GM12878 (cell line): ENCODE measurements at regions not wholly inside any gene's neighbourhood (a gene's known extent, or its start where the extent isn't known, plus 50 kb on each side); places are given as distances from the start of the nearest gene placed in this dataset.

Source experiments
- E4F1 ChIP-seq: fragments of 450-650 bp; IDR thresholded peaks from 2 replicates; pipeline ENCODE4 v1.6.1; 2018; ENCODE audit warnings: borderline replicate concordance, mild to moderate bottlenecking; ENCODE audit not compliant: partially characterized antibody
- ELK1 ChIP-seq: IDR thresholded peaks from 2 replicates; pipeline ENCODE4 v1.6.1; 2012; ENCODE audit warnings: low read depth, low read length, improper control_type of control experiment
- FOXK2 ChIP-seq: fragments of 450-650 bp; IDR thresholded peaks from 2 replicates; pipeline ENCODE4 v1.6.1; 2017; ENCODE audit warnings: mild to moderate bottlenecking, moderate library complexity
- HDGF ChIP-seq: fragments of 450-650 bp; IDR thresholded peaks from 2 replicates; pipeline ENCODE4 v1.6.1; 2016; ENCODE audit warnings: antibody characterized with exemption
- JUNB ChIP-seq: IDR thresholded peaks from 2 replicates; pipeline ENCODE4 v1.6.1; 2016; ENCODE audit warnings: antibody characterized with exemption, mild to moderate bottlenecking
- RBBP5 ChIP-seq: fragments of 200-600 bp; sonication (generic); conservative IDR thresholded peaks from 2 replicates; pipeline ENCODE4 v1.6.1; 2016
- USF2 ChIP-seq: IDR thresholded peaks from 2 replicates; pipeline ENCODE4 v1.6.1; 2011; ENCODE audit warnings: low read depth, low read length, improper control_type of control experiment, borderline replicate concordance
- YY1 ChIP-seq: IDR thresholded peaks from 2 replicates; pipeline ENCODE4 v1.6.1; 2011; ENCODE audit warnings: low read depth, mild to moderate bottlenecking, low read length
- ZNF207 ChIP-seq: fragments of 450-650 bp; IDR thresholded peaks from 2 replicates; pipeline ENCODE4 v1.6.1; 2014; ENCODE audit warnings: antibody characterized with exemption, mild to moderate bottlenecking, borderline replicate concordance

GRCh38 chr22:47300698-47301405 lies 538.4 kb downstream of the TBC1D22A start (continued):
- no peak for TF ChIP-seq ELK1
- no peak for TF ChIP-seq E4F1
- TF ChIP-seq USF2: no peak
- TF ChIP-seq ZNF207: no peak
- TF ChIP-seq FOXK2: no peak
- no peak for TF ChIP-seq YY1
- TF ChIP-seq JUNB: no peak
- no peak for TF ChIP-seq HDGF
- no peak for TF ChIP-seq RBBP5
